Gastroesophageal sphincter (tissue), 3 donors: ENCODE measurements at regions not wholly inside any gene's neighbourhood (a gene's known extent, or its start where the extent isn't known, plus 50 kb on each side); places are given as distances from the start of the nearest gene placed in this dataset.

Experiments used
- CTCF ChIP-seq, 4 experiments: fragments of 200-600 bp in 2 of 4; fragments of 450-650 bp in 2 of 4; sonication (generic) in 1 of 4; IDR thresholded peaks; one replicate each; pipeline ENCODE4 v1.5.1; 2017 to 2019; ENCODE audit warnings: antibody characterized with exemption in 4 of 4, mild to moderate bottlenecking in 2 of 4, moderate library complexity in 2 of 4
- EP300 ChIP-seq: sonication (generic); formaldehyde crosslinking; IDR thresholded peaks from one replicate; pipeline ENCODE4 v1.6.1; 2017; ENCODE audit warnings: antibody characterized with exemption, mild to moderate bottlenecking
- POLR2A ChIP-seq, 2 donors: fragments of 450-650 bp; IDR thresholded peaks; one replicate each; pipeline ENCODE4 v1.6.1; 2017; ENCODE audit warnings: antibody characterized with exemption in 2 of 2, mild to moderate bottlenecking in 2 of 2, moderate library complexity in 1 of 2
- POLR2AphosphoS5 ChIP-seq: sonication (generic); formaldehyde crosslinking; IDR thresholded peaks from one replicate; pipeline ENCODE4 v1.6.1; 2017; ENCODE audit warnings: antibody characterized with exemption

- TF ChIP-seq CTCF (IDR thresholded peaks at IDR 0.05) (no peak), POLR2AphosphoS5 (no peak), POLR2A (IDR thresholded peaks at IDR 0.05) (no peak), EP300 (no peak)
Measured at GRCh38 chr14:100652744-100653143, 65.5 kb upstream of the BEGAIN start.
